ENCODE measurements at regions not wholly inside any gene's neighbourhood (a gene's known extent, or its start where the extent isn't known, plus 50 kb on each side); places are given as distances from the start of the nearest gene placed in this dataset.

DNA sequence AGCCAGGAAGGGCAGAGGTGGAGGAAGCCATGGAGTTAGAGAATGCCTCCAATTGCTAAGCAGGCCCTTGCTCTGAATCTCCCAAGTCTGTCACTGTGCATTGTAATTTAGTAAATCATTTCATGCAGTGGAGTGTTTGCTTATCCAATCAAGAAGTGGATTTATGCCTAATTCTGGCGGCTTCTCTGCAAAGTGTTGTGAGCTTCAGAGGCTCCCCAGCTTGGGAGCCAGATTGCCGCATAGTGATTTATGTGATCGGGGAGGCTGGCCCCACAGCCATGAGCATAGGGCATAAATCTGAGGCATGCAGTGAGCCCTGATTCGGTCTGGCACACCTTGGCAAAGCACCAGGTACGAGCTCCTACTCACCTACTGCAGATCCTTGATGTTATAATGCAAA, 520.8 kb downstream of the HS3ST4 start:
- FAIRE-seq (no peak), DNase-seq (no peak)
- no peaks in the 10 kb centered on the region for H3K27me3 ChIP-seq (ENCODE audit: control insufficient read depth in 3 of 3, insufficient read depth in 3 of 3, low read length in 3 of 3)
- H3K9me3 ChIP-seq (ENCODE audit: control insufficient read depth in 2 of 2, insufficient read depth in 1 of 2, low read depth in 1 of 2, low read length in 1 of 2), result no peaks in the 10 kb centered on the region
- no peak overlapping the region for H3K27ac ChIP-seq (ENCODE audit: low read depth in 1 of 3, low read length in 2 of 3)
- no peaks in the 10 kb centered on the region for H3K4me1 ChIP-seq (ENCODE audit: control insufficient read depth in 3 of 3, insufficient read depth in 2 of 3, low read depth in 1 of 3, low read length in 2 of 3)
- no peaks in the 10 kb centered on the region for H3K36me3 ChIP-seq (ENCODE audit: control insufficient read depth in 3 of 3, insufficient read depth in 2 of 3, low read depth in 1 of 3, low read length in 3 of 3)
- H3K4me3 ChIP-seq (ENCODE audit: low read depth in 1 of 3, low read length in 3 of 3), result no peak overlapping the region
- 69 to 71% (median 70%) methylated on average over 5 of the region's 5 CpGs for WGBS, 3 donors

DNA sequence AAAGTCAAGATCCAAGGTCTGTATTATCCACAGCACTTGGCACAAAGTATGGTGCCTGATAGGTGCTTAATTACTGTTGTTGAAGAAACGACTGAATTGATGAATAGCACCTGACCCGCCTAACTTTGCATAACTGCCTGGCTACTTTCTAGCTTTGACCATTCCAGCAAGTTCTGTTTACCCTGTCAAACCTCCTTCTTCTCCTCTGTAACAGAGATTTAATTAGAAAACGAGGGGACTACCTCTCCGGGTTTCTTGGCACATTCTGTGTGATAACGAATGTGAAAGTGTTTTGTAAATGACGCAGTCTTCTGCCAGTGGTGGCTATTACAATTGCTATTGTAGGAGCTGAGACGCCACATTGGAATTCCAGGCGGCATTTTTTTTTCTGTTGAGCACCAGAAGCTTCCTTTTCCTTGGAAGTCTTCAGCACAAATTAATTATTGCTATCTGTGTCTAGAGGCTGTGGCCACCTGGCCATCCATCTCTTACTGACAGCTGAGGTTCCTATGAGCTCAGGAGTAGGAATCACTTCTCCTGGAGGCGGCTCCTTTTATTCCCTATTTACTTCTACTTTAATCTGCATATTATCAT, 522.9 kb downstream of the HS3ST4 start:
- Histone ChIP-seq H3K4me3 (ENCODE audit: low read depth in 1 of 3, low read length in 3 of 3) (peak overlapping the region in 1 of 3 donors; percentile 19), H3K27ac (ENCODE audit: low read depth in 1 of 3, low read length in 2 of 3) (no peak overlapping the region), H3K36me3 (ENCODE audit: control insufficient read depth in 3 of 3, insufficient read depth in 2 of 3, low read depth in 1 of 3, low read length in 3 of 3) (no peaks in the 10 kb centered on the region), H3K9me3 (ENCODE audit: control insufficient read depth in 2 of 2, insufficient read depth in 1 of 2, low read depth in 1 of 2, low read length in 1 of 2) (no peaks in the 10 kb centered on the region), H3K27me3 (ENCODE audit: control insufficient read depth in 3 of 3, insufficient read depth in 3 of 3, low read length in 3 of 3) (no peaks in the 10 kb centered on the region), H3K4me1 (ENCODE audit: control insufficient read depth in 3 of 3, insufficient read depth in 2 of 3, low read depth in 1 of 3, low read length in 2 of 3) (no peaks in the 10 kb centered on the region)
- FAIRE-seq, result no peak
- WGBS, 3 donors, result 11 to 28% (median 25%) methylated on average over 9 of the region's 9 CpGs
- DNase-seq, result peak; percentile 1 to 58

DNA sequence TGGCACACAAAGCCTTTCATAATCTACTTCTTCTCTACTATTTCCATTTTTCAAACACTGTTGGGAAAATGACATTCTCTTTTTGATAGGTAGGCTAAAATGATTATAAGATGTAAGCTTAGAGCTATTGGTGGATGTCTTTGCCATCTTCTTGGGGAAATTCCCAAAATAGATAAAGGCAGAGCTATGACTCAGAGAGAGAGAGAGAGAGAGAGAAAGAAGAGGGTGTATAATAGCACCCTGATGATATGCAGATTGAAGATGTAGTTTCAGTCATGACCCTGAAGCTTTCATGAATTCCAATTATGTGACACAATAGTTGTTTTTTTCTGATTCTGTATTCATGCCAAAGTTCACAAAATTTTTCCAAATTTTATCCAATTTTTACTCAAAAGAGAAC, 529.1 kb downstream of the HS3ST4 start:
- FAIRE-seq (no peak), DNase-seq (no peak)
- Histone ChIP-seq H3K27me3 (ENCODE audit: control insufficient read depth in 3 of 3, insufficient read depth in 3 of 3, low read length in 3 of 3) (no peaks in the 10 kb centered on the region), H3K9me3 (ENCODE audit: control insufficient read depth in 2 of 2, insufficient read depth in 1 of 2, low read depth in 1 of 2, low read length in 1 of 2) (no peaks in the 10 kb centered on the region), H3K4me1 (ENCODE audit: control insufficient read depth in 3 of 3, insufficient read depth in 2 of 3, low read depth in 1 of 3, low read length in 2 of 3) (no peaks in the 10 kb centered on the region), H3K27ac (ENCODE audit: low read depth in 1 of 3, low read length in 2 of 3) (no peak overlapping the region), H3K36me3 (ENCODE audit: control insufficient read depth in 3 of 3, insufficient read depth in 2 of 3, low read depth in 1 of 3, low read length in 3 of 3) (no peaks in the 10 kb centered on the region), H3K4me3 (ENCODE audit: low read depth in 1 of 3, low read length in 3 of 3) (no peak overlapping the region)

DNA sequence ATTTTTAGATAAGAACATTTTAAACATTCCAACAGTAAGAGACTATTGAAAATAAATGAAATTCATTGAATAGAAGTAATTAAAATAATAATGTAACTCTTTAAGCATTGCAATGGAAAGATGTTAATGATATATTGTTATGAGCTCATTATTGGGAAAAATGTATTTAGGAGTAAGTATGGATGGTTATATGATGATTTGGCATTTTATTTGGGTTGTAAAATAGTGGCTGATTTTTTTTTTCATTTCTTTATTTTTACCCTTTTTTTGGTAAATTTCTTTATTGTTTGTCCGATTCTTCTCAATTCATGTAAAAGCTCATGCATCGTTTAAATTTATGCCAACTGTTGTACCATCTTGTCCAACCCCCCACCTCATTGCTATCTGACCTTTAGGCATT, 539.9 kb downstream of the HS3ST4 start:
- FAIRE-seq, result no peak
- Histone ChIP-seq H3K4me1 (ENCODE audit: control insufficient read depth in 3 of 3, insufficient read depth in 2 of 3, low read depth in 1 of 3, low read length in 2 of 3) (no peaks in the 10 kb centered on the region), H3K27me3 (ENCODE audit: control insufficient read depth in 3 of 3, insufficient read depth in 3 of 3, low read length in 3 of 3) (no peaks in the 10 kb centered on the region), H3K4me3 (ENCODE audit: low read depth in 1 of 3, low read length in 3 of 3) (no peak overlapping the region), H3K36me3 (ENCODE audit: control insufficient read depth in 3 of 3, insufficient read depth in 2 of 3, low read depth in 1 of 3, low read length in 3 of 3) (no peaks in the 10 kb centered on the region), H3K9me3 (ENCODE audit: control insufficient read depth in 2 of 2, insufficient read depth in 1 of 2, low read depth in 1 of 2, low read length in 1 of 2) (no peaks in the 10 kb centered on the region), H3K27ac (ENCODE audit: low read depth in 1 of 3, low read length in 2 of 3) (no peak overlapping the region)
- 92 to 93% (median 92%) methylated on average over 2 of the region's 2 CpGs for WGBS, 3 donors
- no peak for DNase-seq

DNA sequence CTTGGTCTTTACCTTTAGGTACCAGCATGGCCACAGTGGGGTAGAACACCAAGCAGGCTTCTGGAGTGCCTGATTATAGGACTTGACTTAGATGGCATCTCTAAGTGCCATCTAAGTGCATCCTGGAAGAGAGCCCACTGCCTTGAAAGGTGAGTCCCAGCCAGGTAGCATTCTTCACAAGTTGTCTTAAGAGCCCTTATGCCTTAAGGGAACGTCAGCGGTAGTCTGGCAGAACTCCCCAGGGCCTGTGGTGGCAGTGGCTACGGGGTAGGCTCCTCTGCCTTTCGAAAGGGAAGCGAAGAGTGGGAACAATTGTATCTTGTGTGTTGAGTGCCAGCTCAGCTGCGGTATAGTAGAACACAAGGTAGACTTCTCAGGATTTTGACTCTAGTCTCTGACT, 549.0 kb downstream of the HS3ST4 start:
- no peaks in the 10 kb centered on the region for H3K9me3 ChIP-seq (ENCODE audit: control insufficient read depth in 2 of 2, insufficient read depth in 1 of 2, low read depth in 1 of 2, low read length in 1 of 2)
- H3K4me3 ChIP-seq (ENCODE audit: low read depth in 1 of 3, low read length in 3 of 3), result no peak overlapping the region
- H3K27ac ChIP-seq (ENCODE audit: low read depth in 1 of 3, low read length in 2 of 3), result no peak overlapping the region
- H3K36me3 ChIP-seq (ENCODE audit: control insufficient read depth in 3 of 3, insufficient read depth in 2 of 3, low read depth in 1 of 3, low read length in 3 of 3), result no peaks in the 10 kb centered on the region
- H3K4me1 ChIP-seq (ENCODE audit: control insufficient read depth in 3 of 3, insufficient read depth in 2 of 3, low read depth in 1 of 3, low read length in 2 of 3), result no peaks in the 10 kb centered on the region
- DNase-seq, result no peak
- H3K27me3 ChIP-seq (ENCODE audit: control insufficient read depth in 3 of 3, insufficient read depth in 3 of 3, low read length in 3 of 3), result no peaks in the 10 kb centered on the region
- FAIRE-seq, result no peak
- WGBS, 3 donors, result 84 to 90% (median 88%) methylated on average over 6 of the region's 6 CpGs

DNA sequence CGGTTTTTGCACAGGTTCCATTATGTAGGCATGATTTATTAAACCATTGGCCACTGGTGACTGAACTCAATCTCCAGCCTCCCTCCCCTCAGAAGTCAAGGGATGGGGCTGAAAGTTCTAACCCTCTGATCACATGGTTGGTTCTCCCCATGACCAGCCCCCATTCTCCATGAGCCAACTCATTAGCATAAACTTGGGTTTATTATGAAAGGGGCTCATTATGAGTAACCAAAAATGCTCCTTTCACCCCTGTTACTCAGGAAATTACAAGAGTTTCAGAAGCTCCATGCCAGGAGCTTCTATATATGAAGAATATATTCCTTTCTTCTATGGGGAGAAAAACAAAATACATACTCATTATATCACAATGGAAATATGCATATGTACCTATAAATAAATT, 555.3 kb downstream of the HS3ST4 start:
- H3K4me3 ChIP-seq (ENCODE audit: low read depth in 1 of 3, low read length in 3 of 3), result no peak overlapping the region
- no peaks in the 10 kb centered on the region for H3K36me3 ChIP-seq (ENCODE audit: control insufficient read depth in 3 of 3, insufficient read depth in 2 of 3, low read depth in 1 of 3, low read length in 3 of 3)
- WGBS, 3 donors, result 63 to 76% (median 70%) methylated on average over 1 of the region's 1 CpG
- no peak for FAIRE-seq
- peaks cover 0 to 3% of the 10 kb centered on the region in 2 donors for H3K9me3 ChIP-seq (ENCODE audit: control insufficient read depth in 2 of 2, insufficient read depth in 1 of 2, low read depth in 1 of 2, low read length in 1 of 2)
- H3K27me3 ChIP-seq (ENCODE audit: control insufficient read depth in 3 of 3, insufficient read depth in 3 of 3, low read length in 3 of 3), result no peaks in the 10 kb centered on the region
- no peak for DNase-seq
- H3K27ac ChIP-seq (ENCODE audit: low read depth in 1 of 3, low read length in 2 of 3), result no peak overlapping the region
- H3K4me1 ChIP-seq (ENCODE audit: control insufficient read depth in 3 of 3, insufficient read depth in 2 of 3, low read depth in 1 of 3, low read length in 2 of 3), result no peaks in the 10 kb centered on the region

DNA sequence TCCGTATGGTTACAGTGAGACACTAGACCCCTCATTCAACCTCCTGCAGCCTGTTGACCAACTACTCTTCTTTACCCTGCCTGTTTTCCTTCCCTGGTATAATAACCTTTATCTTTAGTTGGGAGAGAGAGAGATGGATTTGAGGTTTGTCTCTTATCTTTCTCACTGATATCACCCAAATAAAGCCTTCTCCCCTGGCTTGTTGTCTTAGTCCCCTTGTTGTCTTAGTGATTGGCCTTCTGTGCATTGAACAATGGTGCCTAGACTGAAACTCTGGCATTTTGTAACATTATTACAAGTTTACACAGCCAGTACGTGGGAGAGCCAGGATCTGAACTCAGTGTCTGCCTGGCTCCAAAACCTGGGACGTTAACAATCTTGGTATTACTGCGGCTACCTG, 560.8 kb downstream of the HS3ST4 start:
- Histone ChIP-seq H3K4me1 (ENCODE audit: control insufficient read depth in 3 of 3, insufficient read depth in 2 of 3, low read depth in 1 of 3, low read length in 2 of 3) (no peaks in the 10 kb centered on the region), H3K36me3 (ENCODE audit: control insufficient read depth in 3 of 3, insufficient read depth in 2 of 3, low read depth in 1 of 3, low read length in 3 of 3) (no peaks in the 10 kb centered on the region), H3K9me3 (ENCODE audit: control insufficient read depth in 2 of 2, insufficient read depth in 1 of 2, low read depth in 1 of 2, low read length in 1 of 2) (peaks cover 0 to 10% of the 10 kb centered on the region in 2 donors), H3K27ac (ENCODE audit: low read depth in 1 of 3, low read length in 2 of 3) (no peak overlapping the region), H3K27me3 (ENCODE audit: control insufficient read depth in 3 of 3, insufficient read depth in 3 of 3, low read length in 3 of 3) (no peaks in the 10 kb centered on the region), H3K4me3 (ENCODE audit: low read depth in 1 of 3, low read length in 3 of 3) (no peak overlapping the region)
- DNase-seq (no peak), FAIRE-seq (no peak)
- WGBS, 3 donors, result 70 to 86% (median 85%) methylated on average over 4 of the region's 4 CpGs

DNA sequence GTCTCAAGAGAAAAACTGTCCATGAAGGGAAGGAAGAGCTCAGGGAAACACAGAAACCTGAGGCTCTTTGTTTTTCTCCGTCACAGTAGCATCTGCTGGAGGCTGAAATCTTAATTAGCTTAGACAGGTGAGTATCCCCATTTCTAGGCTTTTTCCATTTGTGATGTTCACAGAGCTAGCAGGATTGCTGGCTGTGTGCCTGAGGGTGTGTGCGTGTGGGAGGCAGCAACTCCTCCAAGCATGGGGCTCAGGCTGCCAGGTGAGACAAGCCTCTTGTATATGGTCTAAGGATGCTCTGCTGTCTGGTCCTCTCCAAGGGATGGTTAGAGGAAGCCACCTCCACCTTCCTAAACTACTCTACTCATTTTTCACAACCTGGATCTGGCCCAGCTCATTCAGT, 569.9 kb downstream of the HS3ST4 start:
- DNase-seq, result no peak
- H3K27me3 ChIP-seq (ENCODE audit: control insufficient read depth in 3 of 3, insufficient read depth in 3 of 3, low read length in 3 of 3), result no peaks in the 10 kb centered on the region
- H3K36me3 ChIP-seq (ENCODE audit: control insufficient read depth in 3 of 3, insufficient read depth in 2 of 3, low read depth in 1 of 3, low read length in 3 of 3), result no peaks in the 10 kb centered on the region
- no peak overlapping the region for H3K4me3 ChIP-seq (ENCODE audit: low read depth in 1 of 3, low read length in 3 of 3)
- FAIRE-seq, result no peak
- H3K4me1 ChIP-seq (ENCODE audit: control insufficient read depth in 3 of 3, insufficient read depth in 2 of 3, low read depth in 1 of 3, low read length in 2 of 3), result no peaks in the 10 kb centered on the region
- H3K27ac ChIP-seq (ENCODE audit: low read depth in 1 of 3, low read length in 2 of 3), result no peak overlapping the region
- no peaks in the 10 kb centered on the region for H3K9me3 ChIP-seq (ENCODE audit: control insufficient read depth in 2 of 2, insufficient read depth in 1 of 2, low read depth in 1 of 2, low read length in 1 of 2)
- WGBS, 3 donors, result 87 to 93% (median 87%) methylated on average over 2 of the region's 2 CpGs

DNA sequence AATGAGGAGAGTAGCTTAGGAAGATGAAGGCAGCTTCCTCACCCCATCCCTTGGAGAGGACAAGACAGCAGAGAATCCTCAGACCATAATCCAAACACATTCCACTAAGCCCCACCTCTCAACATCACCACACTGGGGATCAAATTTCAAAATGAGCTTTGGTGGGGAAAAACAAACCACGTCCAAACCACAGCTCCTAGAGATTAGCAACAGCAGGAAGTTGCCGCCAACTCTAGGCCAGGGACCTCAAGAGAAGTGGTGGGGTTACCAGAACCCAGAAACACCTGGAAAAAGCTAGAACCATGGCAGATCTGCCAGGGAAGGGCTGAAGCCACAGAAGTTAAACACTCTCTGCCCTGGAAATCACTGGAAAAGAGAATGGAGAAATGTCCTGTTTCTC, 571.6 kb downstream of the HS3ST4 start:
- Histone ChIP-seq H3K27me3 (ENCODE audit: control insufficient read depth in 3 of 3, insufficient read depth in 3 of 3, low read length in 3 of 3) (no peaks in the 10 kb centered on the region), H3K4me1 (ENCODE audit: control insufficient read depth in 3 of 3, insufficient read depth in 2 of 3, low read depth in 1 of 3, low read length in 2 of 3) (no peaks in the 10 kb centered on the region), H3K9me3 (ENCODE audit: control insufficient read depth in 2 of 2, insufficient read depth in 1 of 2, low read depth in 1 of 2, low read length in 1 of 2) (no peaks in the 10 kb centered on the region), H3K36me3 (ENCODE audit: control insufficient read depth in 3 of 3, insufficient read depth in 2 of 3, low read depth in 1 of 3, low read length in 3 of 3) (no peaks in the 10 kb centered on the region), H3K4me3 (ENCODE audit: low read depth in 1 of 3, low read length in 3 of 3) (no peak overlapping the region), H3K27ac (ENCODE audit: low read depth in 1 of 3, low read length in 2 of 3) (no peak overlapping the region)
- 42 to 58% (median 53%) methylated on average over 2 of the region's 2 CpGs for WGBS, 3 donors
- no peak for FAIRE-seq
- no peak for DNase-seq

All from small intestine (tissue), 7 donors.